A673 (cell line): ENCODE measurements at regions not wholly inside any gene's neighbourhood (a gene's known extent, or its start where the extent isn't known, plus 50 kb on each side); places are given as distances from the start of the nearest gene placed in this dataset.
A peak's percentile ranks its signal among the peaks of the same experiment; 100 is the strongest.

Source experiments
- BruUV-seq: library from RNA; stranded (reverse); fragments of 400-500 nt; replicated peaks from 2 replicates; lab custom pipeline; 2021; lab: Mats Ljungman, UMichigan
- CTCF ChIA-PET: fragments of 300-600 bp; sonication (Branson Sonifier 250); formaldehyde crosslinking; loops from one replicate; lab custom pipeline; 2022; ENCODE audit warnings: antibody characterized with exemption; lab: Charles Lee
- POLR2A ChIA-PET: fragments of 300-600 bp; sonication (Branson Sonifier 250); formaldehyde crosslinking; loops from one replicate; lab custom pipeline; 2022; ENCODE audit warnings: antibody characterized with exemption; ENCODE audit not compliant: low non-redundant PET; lab: Charles Lee
- DNase-seq: peaks from one replicate; pipeline ENCODE4 v3.0.0-alpha.2; 2015; ENCODE audit warnings: low spot score
- H3K27ac ChIP-seq: fragments of 200-600 bp; sonication (generic); 2 replicates; pipeline ENCODE4 v1.5.1; 2016; ENCODE audit warnings: mixed run types, low read depth, mild to moderate bottlenecking, mixed read lengths, antibody characterized with exemption, low read length; ENCODE audit not compliant: poor library complexity, severe bottlenecking
- H3K27me3 ChIP-seq: fragments of 200-600 bp; sonication (generic); replicated peaks from 2 replicates; pipeline ENCODE4 v1.6.1; 2017; ENCODE audit warnings: mixed run types, low read depth, mild to moderate bottlenecking, mixed read lengths, antibody characterized with exemption, low read length; ENCODE audit not compliant: insufficient read depth, poor library complexity
- H3K36me3 ChIP-seq: fragments of 200-600 bp; sonication (generic); 2 replicates; pipeline ENCODE4 v1.6.1; 2016; ENCODE audit warnings: mixed run types, mild to moderate bottlenecking, mixed read lengths, antibody characterized with exemption, low read length; ENCODE audit not compliant: insufficient read depth, poor library complexity, severe bottlenecking
- H3K4me1 ChIP-seq: fragments of 200-600 bp; sonication (generic); 2 replicates; pipeline ENCODE4 v1.6.1; 2017; ENCODE audit warnings: mixed run types, mild to moderate bottlenecking, mixed read lengths, antibody characterized with exemption, low read length; ENCODE audit not compliant: insufficient read depth, poor library complexity, severe bottlenecking
- H3K4me3 ChIP-seq: fragments of 200-600 bp; sonication (generic); 2 replicates; pipeline ENCODE4 v1.5.1; 2016; ENCODE audit warnings: low read depth, mixed run types, mild to moderate bottlenecking, mixed read lengths, low read length; ENCODE audit not compliant: poor library complexity, severe bottlenecking
- H3K9me3 ChIP-seq: fragments of 200-600 bp; sonication (generic); 2 replicates; pipeline ENCODE4 v1.6.1; 2016; ENCODE audit warnings: mixed run types, low read depth, mild to moderate bottlenecking, mixed read lengths, antibody characterized with exemption, low read length; ENCODE audit not compliant: poor library complexity, severe bottlenecking
- EZH2 ChIP-seq: fragments of 200-600 bp; sonication (generic); IDR thresholded peaks from 2 replicates; pipeline ENCODE4 v1.6.1; 2017; ENCODE audit warnings: borderline replicate concordance, low read depth, mild to moderate bottlenecking, mixed read lengths, antibody characterized with exemption, low read length; ENCODE audit not compliant: poor library complexity, severe bottlenecking
- intact Hi-C: fragments of 100-400 bp; cut with micrococcal nuclease; formaldehyde crosslinking; loops from one replicate; pipeline ENCODE4 v1.10.0; 2022; ENCODE audit not compliant: unreplicated experiment
- TF ChIP-seq, protein P1 (sequence below): fragments of 300-800, 200-600 bp; sonication (generic); conservative IDR thresholded peaks from 2 replicates; pipeline ENCODE4 v1.5.1; 2017; ENCODE audit warnings: low read depth, mild to moderate bottlenecking, antibody characterized with exemption, low read length, moderate library complexity, mixed read lengths

DNA sequence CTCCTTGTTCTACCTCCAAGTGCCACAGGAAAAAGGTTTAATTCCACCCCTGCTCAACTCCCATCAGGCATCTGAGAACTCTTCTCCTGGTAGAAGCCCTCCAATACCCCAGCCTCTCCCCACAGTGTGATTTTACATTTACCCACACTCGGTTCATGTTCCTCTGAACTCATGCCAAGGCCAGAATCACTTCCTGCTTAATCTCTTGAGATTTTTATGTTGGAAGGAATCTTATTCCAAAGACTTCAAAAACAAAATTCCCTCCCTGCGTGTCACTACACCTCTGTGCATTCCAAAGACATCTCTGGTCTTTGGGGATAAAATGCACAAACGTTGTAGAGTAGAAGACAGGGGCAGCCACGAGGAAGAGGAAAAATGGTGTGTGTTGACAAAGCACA is 186.8 kb downstream of the ACTL7B start:
- intact Hi-C loops = no loop called here
- no peaks in the 10 kb centered on the region for H3K9me3 ChIP-seq
- H3K27me3 ChIP-seq = no peaks in the 10 kb centered on the region
- no peaks in the 10 kb centered on the region for H3K36me3 ChIP-seq
- H3K27ac ChIP-seq = no peak overlapping the region
- no peaks in the 10 kb centered on the region for H3K4me1 ChIP-seq
- TF ChIP-seq, protein P1, sequence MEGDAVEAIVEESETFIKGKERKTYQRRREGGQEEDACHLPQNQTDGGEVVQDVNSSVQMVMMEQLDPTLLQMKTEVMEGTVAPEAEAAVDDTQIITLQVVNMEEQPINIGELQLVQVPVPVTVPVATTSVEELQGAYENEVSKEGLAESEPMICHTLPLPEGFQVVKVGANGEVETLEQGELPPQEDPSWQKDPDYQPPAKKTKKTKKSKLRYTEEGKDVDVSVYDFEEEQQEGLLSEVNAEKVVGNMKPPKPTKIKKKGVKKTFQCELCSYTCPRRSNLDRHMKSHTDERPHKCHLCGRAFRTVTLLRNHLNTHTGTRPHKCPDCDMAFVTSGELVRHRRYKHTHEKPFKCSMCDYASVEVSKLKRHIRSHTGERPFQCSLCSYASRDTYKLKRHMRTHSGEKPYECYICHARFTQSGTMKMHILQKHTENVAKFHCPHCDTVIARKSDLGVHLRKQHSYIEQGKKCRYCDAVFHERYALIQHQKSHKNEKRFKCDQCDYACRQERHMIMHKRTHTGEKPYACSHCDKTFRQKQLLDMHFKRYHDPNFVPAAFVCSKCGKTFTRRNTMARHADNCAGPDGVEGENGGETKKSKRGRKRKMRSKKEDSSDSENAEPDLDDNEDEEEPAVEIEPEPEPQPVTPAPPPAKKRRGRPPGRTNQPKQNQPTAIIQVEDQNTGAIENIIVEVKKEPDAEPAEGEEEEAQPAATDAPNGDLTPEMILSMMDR = no peak
- TF ChIP-seq EZH2 = no peak
- no TSS peak for BruUV-seq
- POLR2A ChIA-PET = no interaction called here
- peak; percentile 30 for DNase-seq
- CTCF ChIA-PET = no interaction called here
- no peak overlapping the region for H3K4me3 ChIP-seq

DNA sequence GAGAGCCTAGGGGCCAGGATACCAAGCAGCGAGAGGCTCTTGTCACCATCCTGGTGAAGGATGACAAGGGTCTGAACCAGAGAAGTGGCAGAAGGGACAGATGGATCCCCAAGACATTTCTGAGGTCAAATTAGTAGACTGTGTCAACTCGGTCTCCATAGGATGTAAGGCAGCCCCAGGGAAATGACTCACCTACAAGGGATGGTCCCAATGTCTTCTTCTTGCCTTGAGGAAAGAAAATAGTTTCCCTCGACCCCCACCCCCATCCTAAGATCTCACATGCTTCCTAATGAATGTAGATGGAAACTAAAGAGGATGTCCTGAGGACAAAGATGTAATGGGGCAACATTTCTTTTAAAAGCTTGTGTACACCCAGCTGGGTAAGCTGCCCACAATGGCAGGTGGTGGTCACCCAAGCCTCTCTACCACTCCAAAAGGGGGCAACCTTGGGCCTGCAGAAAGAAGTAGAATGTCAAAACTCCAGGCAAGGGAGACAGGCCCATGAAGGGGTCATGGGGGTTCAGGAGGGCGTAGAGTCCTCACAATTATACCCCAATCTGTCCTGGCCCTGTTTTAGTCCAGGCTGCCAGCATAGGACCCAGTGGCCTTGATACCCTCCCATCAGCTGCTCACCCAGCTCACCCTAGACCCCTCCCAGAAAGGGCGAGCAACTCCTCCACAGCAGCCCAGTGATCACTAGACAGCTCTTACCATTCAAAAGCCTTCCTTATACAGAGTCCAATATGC is 187.4 kb downstream of the ACTL7B start:
- no peaks in the 10 kb centered on the region for H3K36me3 ChIP-seq
- POLR2A ChIA-PET = no interaction called here
- intact Hi-C loops = no loop called here
- H3K4me3 ChIP-seq = no peak overlapping the region
- TF ChIP-seq, protein P1 = no peak
- no peak for TF ChIP-seq EZH2
- no peaks in the 10 kb centered on the region for H3K27me3 ChIP-seq
- CTCF ChIA-PET = no interaction called here
- no peaks in the 10 kb centered on the region for H3K4me1 ChIP-seq
- H3K9me3 ChIP-seq = no peaks in the 10 kb centered on the region
- DNase-seq = no peak
- no TSS peak for BruUV-seq
- no peak overlapping the region for H3K27ac ChIP-seq

DNA sequence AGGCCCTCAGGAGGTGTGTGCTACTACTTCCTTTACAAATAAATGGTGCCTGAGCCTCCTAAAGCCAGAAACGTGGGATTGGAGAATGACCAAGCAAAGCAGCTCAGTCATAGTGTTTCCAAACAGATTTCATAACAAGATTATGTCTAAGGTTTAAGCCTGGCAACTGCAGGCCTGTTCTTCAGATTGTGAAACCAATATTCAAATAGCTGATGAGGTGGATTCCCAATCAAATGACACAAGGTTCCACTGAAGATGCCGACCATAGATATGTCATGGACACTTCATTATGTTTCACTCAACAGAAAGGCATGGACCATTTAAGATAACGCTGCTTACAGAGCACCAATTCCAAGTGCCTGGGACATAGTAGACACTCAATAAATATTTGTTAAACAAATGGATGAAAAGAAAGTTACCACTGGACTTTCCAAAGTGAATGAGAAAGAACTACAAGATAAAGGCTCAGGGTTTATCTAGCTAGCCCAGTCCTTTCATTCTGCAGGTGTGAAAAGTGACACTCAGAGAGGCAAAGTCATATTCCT is 189.5 kb downstream of the ACTL7B start:
- TF ChIP-seq EZH2 = no peak
- TF ChIP-seq, protein P1 = no peak
- ChIA-PET CTCF (no interaction called here), POLR2A (no interaction called here)
- H3K27ac ChIP-seq = no peak overlapping the region
- H3K4me1 ChIP-seq = peaks cover 2% of the 10 kb centered on the region
- H3K4me3 ChIP-seq = no peak overlapping the region
- no peaks in the 10 kb centered on the region for H3K27me3 ChIP-seq
- intact Hi-C loops = no loop called here
- H3K9me3 ChIP-seq = no peaks in the 10 kb centered on the region
- BruUV-seq = no TSS peak
- no peak for DNase-seq
- no peaks in the 10 kb centered on the region for H3K36me3 ChIP-seq
